Omental fat pad (tissue), 3 donors: ENCODE measurements at regions not wholly inside any gene's neighbourhood (a gene's known extent, or its start where the extent isn't known, plus 50 kb on each side); places are given as distances from the start of the nearest gene placed in this dataset.
"Not testable (repeated sequence)": the region's sequence is repeated elsewhere in the genome, so short reads cannot be mapped to it uniquely, and the experiment has no call there.

Experiments
- ATAC-seq: fragments of 150-250 bp; one replicate; pipeline ENCODE4 v1.9.1; 2016; ENCODE audit warnings: mild to moderate bottlenecking, moderate library complexity; ENCODE audit not compliant: low FRiP score
- DNase-seq: peaks from one replicate; pipeline ENCODE4 v3.0.0-alpha.2; 2019; ENCODE audit warnings: low spot score
- CTCF ChIP-seq, 3 donors: fragments of 450-650 bp; IDR thresholded peaks; one replicate each; pipeline ENCODE4 v1.5.1; 2016 to 2017; ENCODE audit warnings: antibody characterized with exemption in 3 of 3, mild to moderate bottlenecking in 3 of 3, moderate library complexity in 2 of 3

- ATAC-seq = no peak
- DNase-seq = no peak
- no peak for TF ChIP-seq CTCF (IDR thresholded peaks at IDR 0.05)
These were observed 343.9 kb upstream of the CLINT1 start for GRCh38 chr5:158202801-158203200.

DNA sequence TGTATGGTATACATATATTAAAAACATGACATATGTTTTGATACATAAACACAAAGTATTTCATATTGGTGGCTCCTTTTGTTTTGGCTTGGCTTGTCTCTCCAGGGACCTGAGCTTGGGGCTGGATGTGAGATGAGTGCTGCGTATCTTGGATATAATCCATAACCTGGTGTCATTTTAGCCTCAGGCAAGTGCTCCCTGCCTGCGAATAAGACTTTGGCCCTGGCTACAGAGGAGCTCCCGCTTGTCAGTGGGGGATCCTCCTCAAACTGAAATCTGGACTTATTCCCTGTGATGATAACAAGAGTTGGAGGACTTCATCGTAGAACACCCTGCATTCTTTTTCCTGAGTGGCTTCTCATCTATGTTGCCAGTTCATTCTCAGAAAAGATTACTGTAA lies 341.7 kb upstream of the CLINT1 start:
- no peak for TF ChIP-seq CTCF (IDR thresholded peaks at IDR 0.05)
- ATAC-seq (no peak), DNase-seq (no peak)

- no peak for TF ChIP-seq CTCF (IDR thresholded peaks at IDR 0.05)
- ATAC-seq (no peak), DNase-seq (no peak)
These were observed 339.7 kb upstream of the CLINT1 start for GRCh38 chr5:158198636-158199035.

- DNase-seq (no peak), ATAC-seq (no peak)
- TF ChIP-seq CTCF (IDR thresholded peaks at IDR 0.05) = no peak
These were observed 336.7 kb upstream of the CLINT1 start for GRCh38 chr5:158195416-158196210.

- TF ChIP-seq CTCF (IDR thresholded peaks at IDR 0.05) = no peak
- DNase-seq (no peak), ATAC-seq (no peak)
These were observed 335.6 kb upstream of the CLINT1 start for GRCh38 chr5:158194561-158194976.

DNA sequence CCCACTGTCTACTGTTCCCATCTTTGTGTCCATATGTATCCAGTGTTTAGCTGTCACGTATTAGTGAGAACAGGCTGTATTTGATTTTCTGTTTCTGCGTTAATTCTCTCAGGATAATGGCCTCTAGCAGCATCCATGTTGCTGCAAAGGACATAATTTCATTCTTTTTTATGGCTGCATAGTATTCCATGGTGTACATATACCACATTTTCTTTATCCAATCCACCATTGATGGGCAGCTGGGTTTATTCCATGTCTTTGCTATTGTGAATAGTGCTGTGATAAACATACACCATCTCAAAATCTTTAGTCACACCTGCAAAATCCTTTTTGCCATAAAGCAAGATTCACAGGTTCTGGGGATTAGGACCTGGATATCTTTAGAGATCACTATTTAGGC lies 334.4 kb upstream of the CLINT1 start:
- DNase-seq, ATAC-seq: not testable (repeated sequence)

DNA sequence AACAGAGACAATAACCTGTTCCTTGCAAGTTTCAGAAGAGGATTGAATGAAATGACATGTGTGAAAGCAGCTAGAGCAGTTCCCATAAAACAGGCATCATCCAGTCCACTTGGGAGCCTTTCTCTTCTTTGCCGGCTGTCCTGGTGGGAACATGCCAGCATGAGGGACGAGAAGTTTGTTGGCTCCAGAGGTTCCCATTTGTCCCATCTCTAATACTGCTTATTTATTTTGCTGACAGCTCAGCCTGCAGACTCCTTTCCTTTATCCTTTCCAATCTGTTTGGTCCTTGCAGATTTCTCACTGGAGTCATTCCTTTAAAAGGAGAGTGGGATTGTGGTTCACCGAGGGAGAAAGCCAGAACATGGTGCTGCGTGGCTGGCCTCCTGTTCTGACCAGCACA lies 321.5 kb upstream of the CLINT1 start:
- no peak for ATAC-seq
- TF ChIP-seq CTCF (IDR thresholded peaks at IDR 0.05) = no peak

More for the DNA sequence above, 321.5 kb upstream of the CLINT1 start:
- DNase-seq = no peak
